ENCODE measurements at regions not wholly inside any gene's neighbourhood (a gene's known extent, or its start where the extent isn't known, plus 50 kb on each side); places are given as distances from the start of the nearest gene placed in this dataset.

DNA sequence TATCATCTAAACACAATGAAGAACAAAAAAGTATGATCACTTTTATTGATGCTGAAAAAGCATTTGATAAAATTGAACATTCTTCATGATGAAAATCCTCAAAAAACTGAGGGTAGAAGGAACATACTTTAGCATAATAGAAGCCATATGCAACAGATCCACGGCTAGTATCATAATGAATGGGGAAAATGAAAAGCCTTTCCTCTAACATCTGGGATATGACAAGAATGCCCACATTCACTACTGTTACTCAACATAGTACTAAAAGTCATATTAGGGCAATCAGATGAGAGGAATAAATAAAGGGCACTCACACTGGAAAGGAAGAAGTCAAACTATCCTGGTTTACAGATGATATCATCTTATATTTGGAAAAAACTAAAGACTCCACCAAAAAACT is 256.6 kb downstream of the RFPL4B start:
- TF ChIP-seq, protein P1, sequence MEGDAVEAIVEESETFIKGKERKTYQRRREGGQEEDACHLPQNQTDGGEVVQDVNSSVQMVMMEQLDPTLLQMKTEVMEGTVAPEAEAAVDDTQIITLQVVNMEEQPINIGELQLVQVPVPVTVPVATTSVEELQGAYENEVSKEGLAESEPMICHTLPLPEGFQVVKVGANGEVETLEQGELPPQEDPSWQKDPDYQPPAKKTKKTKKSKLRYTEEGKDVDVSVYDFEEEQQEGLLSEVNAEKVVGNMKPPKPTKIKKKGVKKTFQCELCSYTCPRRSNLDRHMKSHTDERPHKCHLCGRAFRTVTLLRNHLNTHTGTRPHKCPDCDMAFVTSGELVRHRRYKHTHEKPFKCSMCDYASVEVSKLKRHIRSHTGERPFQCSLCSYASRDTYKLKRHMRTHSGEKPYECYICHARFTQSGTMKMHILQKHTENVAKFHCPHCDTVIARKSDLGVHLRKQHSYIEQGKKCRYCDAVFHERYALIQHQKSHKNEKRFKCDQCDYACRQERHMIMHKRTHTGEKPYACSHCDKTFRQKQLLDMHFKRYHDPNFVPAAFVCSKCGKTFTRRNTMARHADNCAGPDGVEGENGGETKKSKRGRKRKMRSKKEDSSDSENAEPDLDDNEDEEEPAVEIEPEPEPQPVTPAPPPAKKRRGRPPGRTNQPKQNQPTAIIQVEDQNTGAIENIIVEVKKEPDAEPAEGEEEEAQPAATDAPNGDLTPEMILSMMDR (IDR thresholded peaks at IDR 0.05) = no peak
- TF ChIP-seq POLR2AphosphoS5 (IDR thresholded peaks at IDR 0.05; ENCODE audit: low read depth, low read length) (no peak), SIN3A (IDR thresholded peaks at IDR 0.05; ENCODE audit: borderline replicate concordance, insufficient read depth, low read depth, low read length) (no peak), TCF7L2 (IDR thresholded peaks at IDR 0.05; ENCODE audit: low read depth, low read length) (no peak)
